A549 (cell line): ENCODE measurements at regions not wholly inside any gene's neighbourhood (a gene's known extent, or its start where the extent isn't known, plus 50 kb on each side); places are given as distances from the start of the nearest gene placed in this dataset.

ENCODE experiments used
- ATAC-seq, 2 experiments: fragments of 200-7000 bp in 1 of 2; fragments of >200 bp in 1 of 2; cut with Nextera tagmentation in 1 of 2; cut with Tn5 transposase in 1 of 2; 3 replicates each; pipeline versions ENCODE4 v1.8.0 to v1.9.1; 2018 to 2020; ENCODE audit warnings: mild to moderate bottlenecking in 1 of 2, moderate library complexity in 1 of 2
- CTCF ChIA-PET: fragments of 300-600 bp; sonication (Branson Sonifier 250); formaldehyde crosslinking; extraction: SDS; loops from one replicate; lab custom pipeline; 2021; ENCODE audit warnings: antibody characterized with exemption, inconsistent platforms; lab: Yijun Ruan, JAX
- POLR2A ChIA-PET: fragments of 350-600 bp; formaldehyde crosslinking; extraction: SDS; loops from one replicate; lab custom pipeline; 2021; ENCODE audit warnings: antibody characterized with exemption, inconsistent platforms; lab: Yijun Ruan, JAX
- DNase-seq, 2 experiments: peaks; one replicate each; pipeline versions ENCODE4 v3.0.0 to v3.0.0-alpha.2; 2011 to 2016; ENCODE audit warnings: low read depth in 1 of 2, low spot score in 1 of 2
- FAIRE-seq: peaks from 2 replicates; lab custom pipeline; 2011; peaks lifted over from hg19 to GRCh38; lab: Jason Lieb, UNC
- H3K27ac ChIP-seq, 2 experiments: fragments of >200 bp; sonication (Bioruptor Twin); formaldehyde crosslinking; 3 replicates each; pipeline ENCODE4 v1.5.1; 2016 to 2017
- H3K4me1 ChIP-seq: fragments of >200 bp; sonication (Bioruptor Twin); formaldehyde crosslinking; 3 replicates; pipeline ENCODE4 v1.6.1; 2016
- H3K4me2 ChIP-seq: fragments of >200 bp; sonication (Bioruptor Twin); formaldehyde crosslinking; 3 replicates; pipeline ENCODE4 v1.6.1; 2016
- H3K4me3 ChIP-seq: fragments of >200 bp; sonication (Bioruptor Twin); formaldehyde crosslinking; 3 replicates; pipeline ENCODE4 v1.5.1; 2016
- H3K9me3 ChIP-seq: fragments of >200 bp; sonication (Bioruptor Twin); formaldehyde crosslinking; 3 replicates; pipeline ENCODE4 v1.6.1; 2016
- CBX8 ChIP-seq: fragments of 200-600 bp; sonication (generic); IDR thresholded peaks from 2 replicates; pipeline ENCODE4 v1.6.1; 2016
- CEBPB ChIP-seq, 2 experiments: fragments of >200 bp in 1 of 2; sonication (Bioruptor Twin) in 1 of 2; formaldehyde crosslinking in 1 of 2; IDR thresholded peaks; 2 replicates each; pipeline ENCODE4 v1.6.1; 2012 to 2016
- CHD4 ChIP-seq: fragments of 200-600 bp; sonication (generic); IDR thresholded peaks from 2 replicates; pipeline ENCODE4 v1.6.1; 2016; ENCODE audit warnings: antibody characterized with exemption, mild to moderate bottlenecking, borderline replicate concordance
- HDAC2 ChIP-seq: fragments of 200-600 bp; sonication (generic); IDR thresholded peaks from 2 replicates; pipeline ENCODE4 v1.6.1; 2016
- HEYL ChIP-seq: fragments of 250-450 bp; sonication (Bioruptor Pico); IDR thresholded peaks from 2 replicates; pipeline ENCODE4 v1.8.0; 2021; ENCODE audit warnings: mild to moderate bottlenecking, moderate library complexity
- HOXA7 ChIP-seq: fragments of 250-450 bp; sonication (Bioruptor Pico); IDR thresholded peaks from 2 replicates; pipeline ENCODE4 v1.5.0; 2020; ENCODE audit warnings: mild to moderate bottlenecking, moderate library complexity
- MAFK ChIP-seq: fragments of 450-650 bp; IDR thresholded peaks from 2 replicates; pipeline ENCODE4 v1.6.1; 2014; ENCODE audit not compliant: partially characterized antibody
- MAZ ChIP-seq: fragments of 150-350 bp; IDR thresholded peaks from 2 replicates; pipeline ENCODE4 v1.6.1; 2014; ENCODE audit warnings: antibody characterized with exemption, low read depth, low read length, borderline replicate concordance
- NR3C1 ChIP-seq: fragments of >200 bp; sonication (Bioruptor Twin); formaldehyde crosslinking; IDR thresholded peaks from 3 replicates; pipeline ENCODE4 v1.6.1; 2017
- POLR2AphosphoS2 ChIP-seq: conservative IDR thresholded peaks from 2 replicates; pipeline ENCODE4 v1.6.1; 2012; ENCODE audit warnings: low read length, improper control_type of control experiment, inconsistent platforms
- RNF2 ChIP-seq: fragments of 200-600 bp; sonication (generic); IDR thresholded peaks from 2 replicates; pipeline ENCODE4 v1.6.1; 2016; ENCODE audit warnings: low read depth, mild to moderate bottlenecking, antibody characterized with exemption, moderate library complexity, borderline replicate concordance
- SMC3 ChIP-seq: fragments of >200 bp; sonication (Bioruptor Twin); formaldehyde crosslinking; IDR thresholded peaks from 3 replicates; pipeline ENCODE4 v1.6.1; 2018; ENCODE audit warnings: inconsistent platforms
- SREBF2 ChIP-seq: fragments of 450-650 bp; IDR thresholded peaks from 2 replicates; pipeline ENCODE4 v1.6.1; 2014; ENCODE audit warnings: mild to moderate bottlenecking, moderate library complexity
- TP53 ChIP-seq: fragments of 250-450 bp; sonication (Bioruptor Pico); IDR thresholded peaks from 2 replicates; pipeline ENCODE4 v1.5.0; 2021; ENCODE audit warnings: mild to moderate bottlenecking, moderate library complexity
- WGBS: methylation state at CpG from one replicate; pipeline ENCODE4 v1.1.6; 2017; ENCODE audit errors: missing lambda C conversion rate; 5-methylcytosine and 5-hydroxymethylcytosine counted together
- TF ChIP-seq, protein P1 (sequence below): IDR thresholded peaks from 2 replicates; pipeline ENCODE4 v1.6.1; 2012
- TF ChIP-seq, protein P2 (sequence below): fragments of >200 bp; sonication (Bioruptor Twin); formaldehyde crosslinking; IDR thresholded peaks from 3 replicates; pipeline ENCODE4 v1.6.1; 2016
- TF ChIP-seq, protein P3 (sequence below): fragments of 250-450 bp; sonication (Bioruptor Pico); IDR thresholded peaks from 2 replicates; pipeline ENCODE4 v1.5.0; 2020; ENCODE audit warnings: low read depth, mild to moderate bottlenecking, moderate library complexity
- TF ChIP-seq, protein P4 (sequence below): IDR thresholded peaks from 2 replicates; pipeline ENCODE4 v1.6.1; 2012
- TF ChIP-seq, protein P5 (sequence below): fragments of 200-600 bp; sonication (generic); IDR thresholded peaks from 2 replicates; pipeline ENCODE4 v1.6.1; 2016; ENCODE audit warnings: antibody characterized with exemption, mild to moderate bottlenecking, moderate library complexity

DNA sequence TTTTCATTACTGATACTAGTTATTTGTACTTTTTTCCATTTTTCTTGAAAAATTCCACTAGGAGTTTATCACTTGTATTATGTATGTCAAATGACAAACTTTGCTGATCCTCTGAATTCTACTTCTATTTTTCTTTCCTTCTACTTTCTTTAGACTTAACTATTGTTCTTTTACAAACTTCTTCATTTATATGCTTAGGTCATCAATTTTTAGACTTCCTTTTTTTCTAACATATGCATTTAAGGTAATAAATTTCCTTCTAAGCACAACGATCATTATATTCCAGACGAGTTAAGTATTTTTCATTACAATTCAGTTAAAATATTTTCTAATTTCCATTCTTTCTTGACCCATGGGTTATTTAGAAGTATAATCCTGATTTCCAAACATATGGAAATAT is 240.8 kb downstream of the NHLRC3 start:
- Histone ChIP-seq H3K9me3 (no peaks in the 10 kb centered on the region), H3K4me1 (peaks cover 13% of the 10 kb centered on the region; the same call in 2 of the 3 replicates), H3K27ac (no peak overlapping the region), H3K4me3 (no peak overlapping the region)
- CTCF ChIA-PET, result no interaction called here
- DNase-seq, result no peak
- POLR2A ChIA-PET, result no interaction called here
- TF ChIP-seq, protein P1, sequence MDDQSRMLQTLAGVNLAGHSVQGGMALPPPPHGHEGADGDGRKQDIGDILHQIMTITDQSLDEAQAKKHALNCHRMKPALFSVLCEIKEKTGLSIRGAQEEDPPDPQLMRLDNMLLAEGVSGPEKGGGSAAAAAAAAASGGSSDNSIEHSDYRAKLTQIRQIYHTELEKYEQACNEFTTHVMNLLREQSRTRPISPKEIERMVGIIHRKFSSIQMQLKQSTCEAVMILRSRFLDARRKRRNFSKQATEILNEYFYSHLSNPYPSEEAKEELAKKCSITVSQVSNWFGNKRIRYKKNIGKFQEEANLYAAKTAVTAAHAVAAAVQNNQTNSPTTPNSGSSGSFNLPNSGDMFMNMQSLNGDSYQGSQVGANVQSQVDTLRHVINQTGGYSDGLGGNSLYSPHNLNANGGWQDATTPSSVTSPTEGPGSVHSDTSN, result no peak
- peak; percentile 90 for TF ChIP-seq MAFK
- TF ChIP-seq, protein P2, sequence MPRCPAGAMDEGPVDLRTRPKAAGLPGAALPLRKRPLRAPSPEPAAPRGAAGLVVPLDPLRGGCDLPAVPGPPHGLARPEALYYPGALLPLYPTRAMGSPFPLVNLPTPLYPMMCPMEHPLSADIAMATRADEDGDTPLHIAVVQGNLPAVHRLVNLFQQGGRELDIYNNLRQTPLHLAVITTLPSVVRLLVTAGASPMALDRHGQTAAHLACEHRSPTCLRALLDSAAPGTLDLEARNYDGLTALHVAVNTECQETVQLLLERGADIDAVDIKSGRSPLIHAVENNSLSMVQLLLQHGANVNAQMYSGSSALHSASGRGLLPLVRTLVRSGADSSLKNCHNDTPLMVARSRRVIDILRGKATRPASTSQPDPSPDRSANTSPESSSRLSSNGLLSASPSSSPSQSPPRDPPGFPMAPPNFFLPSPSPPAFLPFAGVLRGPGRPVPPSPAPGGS, result no peak
- no peak for TF ChIP-seq HDAC2
- no peak for TF ChIP-seq HOXA7 (CRISPR knock-in tag)
- no peak for TF ChIP-seq MAZ
- no peak for TF ChIP-seq NR3C1
- TF ChIP-seq, all 56 proteins: peak for 1
- WGBS, result 16% methylated on average over 2 of the region's 2 CpGs
- no peak overlapping the region for H3K4me2 ChIP-seq
- FAIRE-seq, result no peak
- no peak for ATAC-seq

DNA sequence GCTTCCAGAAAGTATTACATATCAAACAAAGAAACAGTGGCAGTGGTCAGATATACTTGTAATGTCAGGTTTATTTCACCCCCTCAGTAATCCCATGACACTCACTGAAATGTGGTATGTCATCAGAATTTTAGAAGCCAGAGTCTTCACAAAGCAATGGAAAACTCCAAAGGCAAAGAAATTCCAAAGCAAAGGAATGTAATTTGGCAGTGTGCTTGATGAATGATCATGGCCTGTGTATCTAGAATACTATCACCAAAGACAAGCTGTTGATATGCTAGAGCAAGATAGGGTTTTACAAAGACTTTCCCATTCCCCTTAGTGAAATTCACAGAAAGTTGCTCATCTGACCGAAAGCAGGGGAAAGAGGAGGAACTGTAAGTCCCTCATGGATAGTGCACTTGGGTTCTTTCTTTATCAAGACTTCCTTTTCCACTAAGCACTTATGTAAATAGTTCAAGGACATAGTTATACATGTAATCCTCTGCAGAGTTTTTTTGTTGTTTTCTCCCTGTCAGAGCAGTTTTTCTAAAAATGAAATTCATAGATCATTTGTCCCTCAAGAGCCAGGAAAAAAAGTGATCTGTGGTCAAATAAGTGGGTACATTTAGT is 243.4 kb downstream of the NHLRC3 start:
- Histone ChIP-seq H3K4me3 (no peak overlapping the region), H3K27ac (no peak overlapping the region), H3K9me3 (no peaks in the 10 kb centered on the region), H3K4me1 (peaks cover 13% of the 10 kb centered on the region; the same call in 2 of the 3 replicates), H3K4me2 (no peak overlapping the region)
- ChIA-PET CTCF (no interaction called here), POLR2A (no interaction called here)
- no peak for DNase-seq
- FAIRE-seq, result no peak
- no peak for ATAC-seq
- WGBS, result 48% methylated on average over 1 of the region's 1 CpG
- TF ChIP-seq, protein P3, sequence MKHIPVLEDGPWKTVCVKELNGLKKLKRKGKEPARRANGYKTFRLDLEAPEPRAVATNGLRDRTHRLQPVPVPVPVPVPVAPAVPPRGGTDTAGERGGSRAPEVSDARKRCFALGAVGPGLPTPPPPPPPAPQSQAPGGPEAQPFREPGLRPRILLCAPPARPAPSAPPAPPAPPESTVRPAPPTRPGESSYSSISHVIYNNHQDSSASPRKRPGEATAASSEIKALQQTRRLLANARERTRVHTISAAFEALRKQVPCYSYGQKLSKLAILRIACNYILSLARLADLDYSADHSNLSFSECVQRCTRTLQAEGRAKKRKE (CRISPR knock-in tag), result no peak
- TF ChIP-seq SMC3, result no peak
- TF ChIP-seq CEBPB (IDR thresholded peaks at IDR 0.05), result no peak
- TF ChIP-seq, protein P4, sequence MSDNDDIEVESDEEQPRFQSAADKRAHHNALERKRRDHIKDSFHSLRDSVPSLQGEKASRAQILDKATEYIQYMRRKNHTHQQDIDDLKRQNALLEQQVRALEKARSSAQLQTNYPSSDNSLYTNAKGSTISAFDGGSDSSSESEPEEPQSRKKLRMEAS, result no peak
- TF ChIP-seq, protein P5, sequence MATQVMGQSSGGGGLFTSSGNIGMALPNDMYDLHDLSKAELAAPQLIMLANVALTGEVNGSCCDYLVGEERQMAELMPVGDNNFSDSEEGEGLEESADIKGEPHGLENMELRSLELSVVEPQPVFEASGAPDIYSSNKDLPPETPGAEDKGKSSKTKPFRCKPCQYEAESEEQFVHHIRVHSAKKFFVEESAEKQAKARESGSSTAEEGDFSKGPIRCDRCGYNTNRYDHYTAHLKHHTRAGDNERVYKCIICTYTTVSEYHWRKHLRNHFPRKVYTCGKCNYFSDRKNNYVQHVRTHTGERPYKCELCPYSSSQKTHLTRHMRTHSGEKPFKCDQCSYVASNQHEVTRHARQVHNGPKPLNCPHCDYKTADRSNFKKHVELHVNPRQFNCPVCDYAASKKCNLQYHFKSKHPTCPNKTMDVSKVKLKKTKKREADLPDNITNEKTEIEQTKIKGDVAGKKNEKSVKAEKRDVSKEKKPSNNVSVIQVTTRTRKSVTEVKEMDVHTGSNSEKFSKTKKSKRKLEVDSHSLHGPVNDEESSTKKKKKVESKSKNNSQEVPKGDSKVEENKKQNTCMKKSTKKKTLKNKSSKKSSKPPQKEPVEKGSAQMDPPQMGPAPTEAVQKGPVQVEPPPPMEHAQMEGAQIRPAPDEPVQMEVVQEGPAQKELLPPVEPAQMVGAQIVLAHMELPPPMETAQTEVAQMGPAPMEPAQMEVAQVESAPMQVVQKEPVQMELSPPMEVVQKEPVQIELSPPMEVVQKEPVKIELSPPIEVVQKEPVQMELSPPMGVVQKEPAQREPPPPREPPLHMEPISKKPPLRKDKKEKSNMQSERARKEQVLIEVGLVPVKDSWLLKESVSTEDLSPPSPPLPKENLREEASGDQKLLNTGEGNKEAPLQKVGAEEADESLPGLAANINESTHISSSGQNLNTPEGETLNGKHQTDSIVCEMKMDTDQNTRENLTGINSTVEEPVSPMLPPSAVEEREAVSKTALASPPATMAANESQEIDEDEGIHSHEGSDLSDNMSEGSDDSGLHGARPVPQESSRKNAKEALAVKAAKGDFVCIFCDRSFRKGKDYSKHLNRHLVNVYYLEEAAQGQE, result no peak
- TF ChIP-seq POLR2AphosphoS2, result no peak
- TF ChIP-seq CHD4, result no peak
- TF ChIP-seq, protein P2, result no peak
- TF ChIP-seq RNF2, result no peak
- no peak for TF ChIP-seq SREBF2
- no peak for TF ChIP-seq CBX8
- TF ChIP-seq TP53 (CRISPR knock-in tag), result no peak
- TF ChIP-seq HEYL (CRISPR knock-in tag), result no peak
